ENCODE measurements at regions not wholly inside any gene's neighbourhood (a gene's known extent, or its start where the extent isn't known, plus 50 kb on each side); places are given as distances from the start of the nearest gene placed in this dataset.
"Not testable (repeated sequence)": the region's sequence is repeated elsewhere in the genome, so short reads cannot be mapped to it uniquely, and the experiment has no call there.

DNA sequence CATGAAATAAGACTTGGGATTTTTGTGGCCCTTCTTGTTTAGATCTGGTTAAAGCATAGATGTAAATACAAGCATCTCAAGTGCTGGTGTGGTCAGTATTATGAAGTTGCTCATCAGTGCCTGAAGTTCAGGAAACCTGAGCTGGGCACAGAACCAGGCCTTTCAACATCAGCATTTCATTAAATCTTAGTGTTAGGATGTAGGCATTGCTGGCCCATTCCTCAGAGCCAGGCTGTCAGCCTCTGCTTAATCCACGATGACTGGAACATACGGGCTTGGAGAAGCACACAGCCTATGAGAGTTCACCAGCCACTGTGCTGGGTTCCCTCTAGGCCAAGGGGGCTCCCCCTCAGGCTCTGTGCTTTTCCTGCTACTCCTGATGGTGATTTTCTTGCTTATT lies 270.2 kb downstream of the EN1 start:
- H3K9me3 Mint-ChIP-seq (ENCODE audit: unreplicated experiment), result peaks cover 1% of the 10 kb centered on the region
- TF ChIP-seq, protein P1, sequence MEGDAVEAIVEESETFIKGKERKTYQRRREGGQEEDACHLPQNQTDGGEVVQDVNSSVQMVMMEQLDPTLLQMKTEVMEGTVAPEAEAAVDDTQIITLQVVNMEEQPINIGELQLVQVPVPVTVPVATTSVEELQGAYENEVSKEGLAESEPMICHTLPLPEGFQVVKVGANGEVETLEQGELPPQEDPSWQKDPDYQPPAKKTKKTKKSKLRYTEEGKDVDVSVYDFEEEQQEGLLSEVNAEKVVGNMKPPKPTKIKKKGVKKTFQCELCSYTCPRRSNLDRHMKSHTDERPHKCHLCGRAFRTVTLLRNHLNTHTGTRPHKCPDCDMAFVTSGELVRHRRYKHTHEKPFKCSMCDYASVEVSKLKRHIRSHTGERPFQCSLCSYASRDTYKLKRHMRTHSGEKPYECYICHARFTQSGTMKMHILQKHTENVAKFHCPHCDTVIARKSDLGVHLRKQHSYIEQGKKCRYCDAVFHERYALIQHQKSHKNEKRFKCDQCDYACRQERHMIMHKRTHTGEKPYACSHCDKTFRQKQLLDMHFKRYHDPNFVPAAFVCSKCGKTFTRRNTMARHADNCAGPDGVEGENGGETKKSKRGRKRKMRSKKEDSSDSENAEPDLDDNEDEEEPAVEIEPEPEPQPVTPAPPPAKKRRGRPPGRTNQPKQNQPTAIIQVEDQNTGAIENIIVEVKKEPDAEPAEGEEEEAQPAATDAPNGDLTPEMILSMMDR (IDR thresholded peaks at IDR 0.05; ENCODE audit: partially characterized antibody, unreplicated experiment), result no peak
- DNase-seq, result no peak
- H3K4me1 Mint-ChIP-seq (ENCODE audit: low read depth, unreplicated experiment), result peaks cover 6% of the 10 kb centered on the region
- H3K4me3 Mint-ChIP-seq (ENCODE audit: unreplicated experiment), result no peak overlapping the region
- H3K36me3 Mint-ChIP-seq (ENCODE audit: unreplicated experiment), result no peaks in the 10 kb centered on the region
- no peak overlapping the region for H3K27ac Mint-ChIP-seq (ENCODE audit: unreplicated experiment)
- peaks cover 5% of the 10 kb centered on the region for H3K27me3 Mint-ChIP-seq (ENCODE audit: unreplicated experiment)

DNA sequence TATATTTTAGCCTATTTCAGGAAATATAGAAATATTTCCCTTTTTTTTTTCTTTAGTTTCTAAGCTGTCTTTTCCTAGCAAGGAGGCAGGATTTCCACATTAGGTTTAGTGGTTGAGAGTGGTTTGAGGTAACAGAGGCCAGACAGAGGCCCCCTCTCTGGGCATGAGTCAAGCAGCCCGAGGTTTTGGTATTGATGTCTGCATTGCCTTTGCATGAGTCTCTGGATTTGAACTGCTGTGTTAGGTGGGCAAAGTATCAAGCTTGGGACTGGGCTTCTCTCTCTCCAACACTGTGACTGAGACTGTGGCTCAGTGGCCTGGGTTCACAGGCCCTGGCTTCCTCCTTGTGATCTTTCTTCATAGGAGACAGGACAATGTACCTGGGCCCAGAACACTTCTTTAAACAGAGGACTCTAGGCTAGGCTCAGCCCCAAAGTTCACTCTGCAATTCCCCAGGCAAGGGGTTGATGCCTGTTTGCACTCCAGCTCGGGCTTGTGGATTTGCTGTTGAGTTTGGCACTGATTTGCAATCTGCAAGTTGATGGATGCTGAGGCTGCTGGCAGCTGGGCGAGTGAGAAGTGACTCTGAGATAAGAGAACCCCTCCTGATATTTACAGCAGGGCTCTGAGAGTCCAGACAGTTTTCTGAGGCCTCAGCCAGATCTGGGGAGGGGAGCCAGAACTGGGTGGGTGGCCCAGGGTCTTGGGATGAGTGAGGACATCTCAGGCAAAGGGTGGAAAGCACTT lies 271.2 kb downstream of the EN1 start:
- Mint-ChIP-seq H3K36me3 (ENCODE audit: unreplicated experiment) (no peaks in the 10 kb centered on the region), H3K9me3 (ENCODE audit: unreplicated experiment) (peaks cover 1% of the 10 kb centered on the region), H3K27me3 (ENCODE audit: unreplicated experiment) (peaks cover 5% of the 10 kb centered on the region), H3K4me1 (ENCODE audit: low read depth, unreplicated experiment) (peaks cover 6% of the 10 kb centered on the region), H3K27ac (ENCODE audit: unreplicated experiment) (no peak overlapping the region), H3K4me3 (ENCODE audit: unreplicated experiment) (no peak overlapping the region)
- no peak for DNase-seq
- TF ChIP-seq, protein P1 (IDR thresholded peaks at IDR 0.05; ENCODE audit: partially characterized antibody, unreplicated experiment), result no peak

DNA sequence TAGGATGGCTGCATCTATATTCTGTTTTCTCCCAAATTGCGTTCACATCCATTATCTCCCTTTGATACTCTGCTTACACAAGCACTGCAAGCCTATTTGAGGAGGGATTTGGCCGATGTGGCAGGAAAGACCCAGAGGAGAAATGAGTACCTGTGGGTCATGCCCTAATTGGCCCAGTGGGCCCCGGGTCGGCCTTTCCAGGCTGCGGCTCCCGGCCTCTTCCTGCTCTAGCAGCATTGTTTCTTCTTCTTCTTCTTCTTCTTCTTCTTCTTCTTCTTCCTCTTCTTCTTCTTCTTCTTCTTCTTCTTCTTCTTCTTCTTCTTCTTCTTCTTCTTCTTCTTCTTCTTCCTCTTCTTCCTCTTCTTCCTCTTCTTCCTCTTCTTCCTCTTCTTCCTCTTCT lies 275.1 kb downstream of the EN1 start:
- H3K27me3 Mint-ChIP-seq (ENCODE audit: unreplicated experiment); H3K27ac Mint-ChIP-seq (ENCODE audit: unreplicated experiment); H3K9me3 Mint-ChIP-seq (ENCODE audit: unreplicated experiment); H3K4me3 Mint-ChIP-seq (ENCODE audit: unreplicated experiment); H3K36me3 Mint-ChIP-seq (ENCODE audit: unreplicated experiment); H3K4me1 Mint-ChIP-seq (ENCODE audit: low read depth, unreplicated experiment); DNase-seq: not testable (repeated sequence)

GRCh38 chr2:118569876-118570535 lies 277.4 kb downstream of the EN1 start:
- Mint-ChIP-seq H3K4me1 (ENCODE audit: low read depth, unreplicated experiment) (no peaks in the 10 kb centered on the region), H3K9me3 (ENCODE audit: unreplicated experiment) (peaks cover 1% of the 10 kb centered on the region), H3K27me3 (ENCODE audit: unreplicated experiment) (peaks cover 1% of the 10 kb centered on the region), H3K4me3 (ENCODE audit: unreplicated experiment) (no peak overlapping the region), H3K36me3 (ENCODE audit: unreplicated experiment) (no peaks in the 10 kb centered on the region), H3K27ac (ENCODE audit: unreplicated experiment) (no peak overlapping the region)
- TF ChIP-seq, protein P1 (IDR thresholded peaks at IDR 0.05; ENCODE audit: partially characterized antibody, unreplicated experiment), result no peak
- DNase-seq, result no peak

DNA sequence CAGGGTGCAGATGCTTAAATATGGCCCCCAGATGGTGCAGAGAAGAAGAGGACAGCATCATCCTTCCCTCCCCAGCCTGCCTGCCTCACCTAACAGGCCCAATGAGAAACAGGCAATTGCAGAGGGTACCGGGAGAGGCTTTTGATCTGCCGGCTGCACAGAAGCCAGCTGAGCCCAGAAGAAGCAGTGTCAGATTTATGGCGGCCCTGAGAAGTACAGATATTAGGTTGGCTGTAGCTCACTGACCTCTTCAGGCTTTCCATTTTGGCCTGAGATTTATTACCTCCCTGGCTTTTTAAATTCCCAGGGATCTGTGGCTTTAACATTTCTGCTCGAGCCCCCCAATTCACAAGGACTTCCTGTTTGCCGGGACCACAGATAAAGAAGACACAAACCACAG lies 278.7 kb downstream of the EN1 start:
- no peak overlapping the region for H3K27ac Mint-ChIP-seq (ENCODE audit: unreplicated experiment)
- no peaks in the 10 kb centered on the region for H3K4me1 Mint-ChIP-seq (ENCODE audit: low read depth, unreplicated experiment)
- no peak overlapping the region for H3K4me3 Mint-ChIP-seq (ENCODE audit: unreplicated experiment)
- H3K27me3 Mint-ChIP-seq (ENCODE audit: unreplicated experiment), result peaks cover 1% of the 10 kb centered on the region
- TF ChIP-seq, protein P1 (IDR thresholded peaks at IDR 0.05; ENCODE audit: partially characterized antibody, unreplicated experiment), result no peak
- DNase-seq, result no peak
- H3K36me3 Mint-ChIP-seq (ENCODE audit: unreplicated experiment), result no peaks in the 10 kb centered on the region
- peaks cover 1% of the 10 kb centered on the region for H3K9me3 Mint-ChIP-seq (ENCODE audit: unreplicated experiment)
